GM19025 (cell line): ENCODE measurements at regions not wholly inside any gene's neighbourhood (a gene's known extent, or its start where the extent isn't known, plus 50 kb on each side); places are given as distances from the start of the nearest gene placed in this dataset.
A peak's percentile ranks its signal among the peaks of the same experiment; 100 is the strongest.
"Not testable (repeated sequence)": the region's sequence is repeated elsewhere in the genome, so short reads cannot be mapped to it uniquely, and the experiment has no call there.

ENCODE experiments used
- ATAC-seq: cut with Tn5 transposase; IDR thresholded peaks from one replicate; pipeline ENCODE4 v1.9.1; 2021; ENCODE audit warnings: mild to moderate bottlenecking, low read depth, moderate library complexity; ENCODE audit not compliant: unreplicated experiment

DNA sequence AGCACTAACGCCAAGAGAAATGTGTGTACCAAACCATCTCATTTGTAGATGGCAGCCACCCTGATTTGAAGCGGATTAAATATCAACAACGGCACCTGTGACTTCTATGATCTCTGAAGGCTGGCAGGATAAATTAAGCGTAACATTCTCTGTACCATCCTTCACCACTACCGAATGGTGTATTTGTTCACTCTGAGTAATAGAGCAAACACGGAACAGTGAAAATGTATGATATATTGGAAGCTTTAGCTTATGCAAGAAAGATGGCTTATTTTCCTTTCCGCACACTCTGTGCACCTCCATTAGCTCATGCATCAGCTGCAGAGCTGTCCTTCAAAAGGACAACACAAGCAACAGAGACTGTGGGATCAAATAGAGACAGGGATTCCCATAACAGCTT lies 431.1 kb downstream of the PRELID2 start:
- ATAC-seq: no peak

DNA sequence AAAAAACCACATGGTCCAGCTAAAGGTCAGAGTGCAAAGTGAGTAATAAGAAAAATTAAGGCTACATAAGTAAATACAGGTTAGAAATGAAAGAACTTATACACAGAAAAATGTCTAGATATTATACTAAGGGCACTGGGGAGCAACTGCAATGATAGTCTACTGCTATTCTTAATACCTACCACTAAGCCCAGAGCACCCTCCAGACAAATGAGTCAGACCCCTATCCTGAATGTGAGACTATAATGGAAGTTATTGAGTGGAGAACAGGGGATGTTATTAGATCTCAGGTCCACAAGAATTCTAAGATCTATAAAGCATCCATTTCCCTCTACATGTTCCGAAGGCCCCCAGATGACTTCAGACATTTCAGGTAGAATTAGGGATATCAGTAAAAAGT lies 438.3 kb downstream of the PRELID2 start:
- ATAC-seq: no peak

DNA sequence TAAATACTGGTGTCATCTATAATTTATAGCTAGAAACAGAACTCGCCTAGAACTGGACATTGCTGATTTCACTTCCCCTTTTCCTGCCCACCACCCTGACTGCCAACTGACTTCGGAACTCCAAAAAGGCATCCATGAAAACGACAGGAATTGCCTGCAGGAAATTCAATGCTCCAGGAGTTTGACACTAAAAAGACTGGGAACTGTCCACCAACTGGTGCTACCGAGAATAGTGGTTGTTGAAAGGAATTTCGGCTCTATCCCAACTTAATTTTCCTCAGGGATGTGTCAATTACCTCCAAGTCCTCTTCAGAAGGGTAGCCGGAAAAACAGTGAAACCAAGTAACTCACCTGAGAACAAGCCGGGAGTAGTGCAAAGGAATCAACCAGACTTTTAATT lies 440.0 kb downstream of the PRELID2 start:
- not testable (repeated sequence) for ATAC-seq

DNA sequence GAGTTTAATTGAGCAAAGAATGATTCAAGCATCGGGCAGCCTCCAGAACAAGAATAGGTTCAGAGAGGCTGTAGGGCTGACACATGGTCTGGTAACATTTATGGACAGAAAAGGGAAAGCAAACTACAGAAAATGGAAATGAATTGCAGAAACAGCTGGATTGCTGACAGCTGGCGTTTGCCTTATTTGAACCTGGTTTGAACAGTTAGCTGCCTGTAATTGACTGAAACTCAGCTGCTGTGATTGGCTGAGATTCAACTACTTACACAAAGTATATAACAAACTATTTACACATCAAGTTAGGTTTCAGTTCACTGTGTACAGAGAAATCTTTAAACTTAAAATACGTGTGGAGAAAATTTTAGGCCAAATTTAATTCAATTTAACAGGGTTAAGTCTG lies 441.7 kb downstream of the PRELID2 start:
- no peak for ATAC-seq

DNA sequence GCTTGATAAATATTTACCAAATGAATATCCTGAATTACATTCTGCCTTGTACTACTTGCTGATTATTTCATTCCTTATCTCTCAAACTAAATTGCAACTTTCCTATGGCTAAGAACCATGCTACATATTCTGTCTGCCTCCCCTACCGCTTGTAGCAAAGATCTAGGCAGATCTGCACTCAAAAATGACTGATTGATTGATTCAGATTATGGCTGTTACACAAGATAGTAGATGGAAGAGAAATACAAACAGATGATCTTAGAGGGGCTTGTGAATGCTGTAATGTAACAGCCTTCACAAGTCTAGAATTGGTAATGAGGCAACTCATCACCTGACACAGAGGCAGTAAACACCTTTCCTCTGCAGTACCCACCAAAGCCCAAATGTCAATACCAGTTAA lies 446.1 kb downstream of the PRELID2 start:
- ATAC-seq: no peak

DNA sequence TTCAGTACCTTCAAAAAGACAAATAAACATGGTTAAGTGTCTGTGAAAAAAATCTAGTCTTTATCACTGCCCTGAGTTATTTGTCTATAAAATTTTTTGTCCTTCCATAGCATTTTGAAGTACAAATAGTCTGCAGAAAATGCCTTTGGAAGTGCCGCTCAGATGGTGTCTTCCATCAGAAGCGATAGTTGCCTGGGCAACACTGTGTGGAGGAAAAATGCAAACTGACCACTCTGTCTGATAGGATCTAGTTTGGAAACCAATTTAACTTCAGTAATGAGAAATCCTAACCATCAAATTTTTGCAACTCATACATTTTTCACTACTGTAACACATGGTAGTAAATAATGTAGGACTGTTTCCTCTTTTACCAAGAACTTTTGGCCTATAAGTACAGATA lies 449.9 kb downstream of the PRELID2 start:
- ATAC-seq: no peak

DNA sequence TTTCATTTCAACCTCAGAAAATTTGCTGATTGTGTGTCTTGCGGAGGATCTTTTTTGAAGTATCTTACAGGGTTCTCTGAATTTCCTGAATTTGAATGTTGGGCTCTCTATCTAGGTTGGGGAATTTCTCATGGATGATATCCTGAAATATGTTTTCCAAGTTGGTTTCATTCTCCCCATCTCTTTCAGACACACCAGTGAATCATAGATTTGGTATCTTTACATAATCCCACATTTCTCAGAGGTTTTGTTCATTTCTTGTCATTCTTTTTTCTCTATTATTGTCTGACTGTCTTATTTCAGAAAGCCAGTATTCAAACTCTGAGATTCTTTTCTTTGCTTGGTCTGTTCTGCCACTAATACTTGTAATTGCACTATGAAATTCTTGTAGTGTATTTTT lies 456.9 kb downstream of the PRELID2 start:
- ATAC-seq: no peak

DNA sequence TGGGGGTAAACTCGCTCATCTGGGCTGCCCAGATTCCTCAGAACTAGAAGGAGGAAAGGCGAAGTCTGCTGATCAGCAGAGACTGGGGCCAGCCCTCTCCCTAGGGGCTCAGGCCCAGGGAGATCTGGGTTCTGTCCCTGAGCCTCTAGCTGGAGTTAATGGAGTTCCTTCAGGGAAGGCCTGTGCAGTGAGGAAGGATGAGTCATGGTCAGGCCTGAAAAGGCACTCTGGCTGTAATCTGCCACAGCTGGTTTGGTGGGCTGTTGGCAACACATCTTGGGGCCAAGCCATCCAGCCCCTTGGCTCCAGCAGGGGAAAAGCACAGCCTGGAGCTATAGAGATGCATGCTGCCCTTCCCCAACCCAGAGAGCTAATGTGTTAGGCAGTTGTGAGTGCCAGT lies 459.6 kb downstream of the PRELID2 start:
- no peak for ATAC-seq

DNA sequence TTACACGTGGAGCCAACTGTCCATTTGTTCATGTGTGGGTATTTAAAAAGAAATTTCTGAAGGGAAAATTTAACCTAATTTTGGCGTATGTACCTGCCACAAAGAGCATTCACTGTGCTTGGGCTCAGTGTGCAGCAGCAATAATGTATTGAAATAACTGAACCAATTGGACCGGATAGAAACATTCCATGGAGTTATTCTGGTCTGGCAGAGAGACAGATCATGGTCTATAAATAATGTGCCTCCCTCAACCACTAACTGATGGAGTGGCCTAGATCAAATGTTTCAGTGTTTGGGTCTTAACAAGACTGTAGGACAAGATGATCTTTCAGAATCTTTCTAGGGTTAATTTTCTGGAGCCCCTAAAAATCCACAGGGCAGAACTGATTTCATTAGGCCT lies 469.7 kb downstream of the PRELID2 start:
- no peak for ATAC-seq

DNA sequence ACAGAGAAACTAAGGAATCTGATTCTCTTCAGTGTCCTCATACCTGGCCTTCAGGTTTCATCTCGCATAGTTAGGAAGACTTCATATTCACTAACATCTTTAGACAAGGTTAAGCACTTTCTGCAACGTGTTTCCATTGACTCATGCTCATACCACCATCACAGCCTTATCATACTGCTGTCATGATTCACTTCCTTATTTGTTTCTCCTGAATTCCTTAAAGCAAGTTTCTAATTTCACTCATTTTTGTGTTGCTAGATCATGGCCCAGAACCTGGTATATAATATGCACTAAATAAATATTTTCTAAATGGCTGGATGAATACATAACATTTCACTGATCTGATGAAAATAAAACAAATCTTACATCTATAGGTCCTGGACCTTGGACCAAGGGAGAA lies 472.9 kb downstream of the PRELID2 start:
- no peak for ATAC-seq

DNA sequence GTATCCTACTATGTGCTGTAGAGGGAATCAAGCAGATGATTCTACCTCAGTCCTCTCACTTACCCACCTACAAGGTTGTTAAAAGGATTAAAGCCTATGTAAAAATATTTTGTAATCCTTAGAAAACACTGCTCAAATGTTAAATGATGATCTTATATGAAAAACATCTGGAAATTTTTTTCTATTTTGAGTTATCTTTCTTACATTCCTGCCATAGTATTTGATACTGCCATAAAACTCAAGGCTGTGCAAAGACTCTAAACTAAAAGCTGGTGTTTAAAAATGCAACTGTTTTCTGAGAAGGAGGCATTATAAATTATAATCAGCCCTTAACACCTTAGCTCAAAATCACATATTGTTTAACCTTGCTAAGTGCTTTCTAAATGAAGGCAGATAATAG lies 474.2 kb downstream of the PRELID2 start:
- no peak for ATAC-seq

DNA sequence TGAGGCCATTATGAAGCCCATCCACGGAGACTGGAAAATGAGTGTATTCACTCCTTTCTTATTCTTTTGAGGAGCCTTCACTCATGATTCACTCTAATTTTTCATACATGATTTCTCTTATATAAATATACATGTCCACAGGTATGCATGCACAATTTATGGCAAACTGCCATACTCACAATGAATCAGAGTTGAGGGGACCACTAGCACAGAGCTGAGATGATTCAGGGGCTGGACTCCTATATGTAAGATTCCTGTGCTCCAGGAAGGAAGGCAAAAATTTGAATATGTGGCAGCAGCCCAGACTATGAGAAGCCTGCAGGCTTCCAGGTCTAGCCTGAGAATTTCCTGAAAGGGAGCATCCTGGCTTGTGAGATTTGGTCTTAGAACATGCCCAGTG lies 484.6 kb downstream of the PRELID2 start:
- no peak for ATAC-seq

DNA sequence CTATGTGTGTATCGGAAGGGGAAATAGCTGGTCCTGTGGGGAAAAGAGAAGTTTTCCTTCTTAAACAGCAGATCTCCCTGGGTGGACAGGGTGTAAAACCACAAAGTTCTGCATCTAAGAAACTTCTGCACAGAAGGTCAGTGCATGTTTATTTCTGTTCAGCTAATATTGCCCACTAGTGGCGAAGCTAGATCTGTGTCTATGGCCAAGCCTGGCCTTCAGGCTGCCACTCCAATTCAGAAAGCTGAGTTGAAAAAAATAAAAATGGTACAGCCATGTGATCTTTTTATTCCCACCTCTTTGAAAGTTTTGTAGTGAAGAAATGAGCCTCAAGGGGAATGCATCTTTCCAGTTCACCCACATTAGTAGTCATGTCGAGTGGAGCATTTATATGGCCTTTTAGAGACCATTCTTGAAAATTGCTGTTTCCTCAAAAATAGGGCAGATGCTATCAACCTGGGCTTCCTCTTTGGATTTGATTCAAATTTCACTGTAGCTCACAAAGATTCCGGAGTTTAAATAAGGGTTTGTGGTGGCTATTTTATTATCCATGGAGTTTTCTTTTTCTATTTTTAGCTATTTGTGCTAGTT lies 488.0 kb downstream of the PRELID2 start:
- ATAC-seq: peak; percentile 83

DNA sequence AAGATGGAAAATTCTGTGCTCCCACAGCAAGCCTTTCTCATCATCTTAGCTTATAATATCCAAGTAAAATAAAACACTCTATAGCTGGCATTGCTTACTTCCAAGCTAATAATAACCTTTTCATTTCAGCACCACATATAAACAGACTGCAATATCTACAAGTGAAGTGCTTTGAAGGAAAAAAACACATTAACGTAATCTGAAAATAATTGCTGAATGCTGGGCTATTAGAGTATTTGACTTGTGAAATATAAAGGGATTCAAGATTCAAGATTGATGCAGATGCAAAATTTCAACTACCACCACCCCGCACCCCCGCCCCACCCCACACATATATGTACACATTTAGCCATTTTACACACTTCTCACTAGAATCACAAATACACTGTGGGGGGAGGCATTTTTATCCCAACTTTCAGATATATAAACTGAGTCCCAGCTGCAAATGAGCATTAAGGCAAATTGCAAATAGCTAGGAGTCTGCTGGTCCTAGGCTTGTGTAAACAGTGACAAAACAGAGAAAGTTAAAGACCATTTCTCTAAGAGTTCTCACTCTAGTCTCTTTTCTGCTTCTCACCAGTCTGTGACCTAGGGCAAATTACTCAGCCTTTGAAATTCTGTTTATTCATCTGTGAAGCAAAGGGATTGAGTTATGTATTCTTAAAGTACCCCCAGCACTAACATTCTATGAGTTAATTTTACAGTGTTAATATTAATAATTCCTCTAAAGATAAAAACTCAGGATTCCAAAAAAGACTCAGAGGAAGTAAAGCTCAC lies 489.4 kb downstream of the PRELID2 start:
- ATAC-seq: no peak

DNA sequence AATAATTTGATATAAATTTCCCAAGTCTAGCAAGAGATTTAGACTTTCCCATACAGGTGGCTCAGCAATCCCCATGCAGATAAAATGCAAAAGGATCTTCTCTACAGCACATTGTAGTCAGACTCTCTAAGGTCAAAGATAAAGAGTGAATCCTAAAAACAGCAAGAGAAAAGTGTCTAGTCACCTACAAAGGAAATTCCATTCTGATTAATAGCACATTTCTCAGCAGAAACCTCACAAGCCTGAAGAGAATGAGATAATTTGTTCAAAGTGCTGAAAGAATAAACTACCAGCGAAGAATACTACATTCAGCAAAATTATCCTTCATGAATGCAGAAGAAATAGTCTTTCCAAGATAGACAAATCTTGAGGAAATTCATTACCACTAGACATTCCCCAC lies 493.3 kb downstream of the PRELID2 start:
- no peak for ATAC-seq

DNA sequence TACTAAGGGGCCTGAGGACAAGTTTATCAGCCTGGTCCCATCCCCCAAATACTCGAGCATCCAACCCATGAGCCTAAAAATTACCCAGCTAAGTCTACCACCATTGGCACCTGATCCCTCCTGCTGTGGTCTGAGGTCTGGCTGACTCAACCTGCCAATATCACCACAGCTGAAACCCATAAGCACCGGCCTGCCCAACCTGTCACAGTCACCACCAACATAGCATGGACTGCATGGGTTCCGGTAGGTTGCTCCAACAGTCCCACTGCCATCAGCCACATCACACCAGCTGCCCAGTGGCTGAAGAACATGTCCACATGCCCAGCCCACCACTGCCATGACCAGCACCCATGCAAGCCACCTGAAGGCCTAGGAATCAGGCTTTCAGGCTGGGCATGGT lies 495.0 kb downstream of the PRELID2 start:
- ATAC-seq: no peak

DNA sequence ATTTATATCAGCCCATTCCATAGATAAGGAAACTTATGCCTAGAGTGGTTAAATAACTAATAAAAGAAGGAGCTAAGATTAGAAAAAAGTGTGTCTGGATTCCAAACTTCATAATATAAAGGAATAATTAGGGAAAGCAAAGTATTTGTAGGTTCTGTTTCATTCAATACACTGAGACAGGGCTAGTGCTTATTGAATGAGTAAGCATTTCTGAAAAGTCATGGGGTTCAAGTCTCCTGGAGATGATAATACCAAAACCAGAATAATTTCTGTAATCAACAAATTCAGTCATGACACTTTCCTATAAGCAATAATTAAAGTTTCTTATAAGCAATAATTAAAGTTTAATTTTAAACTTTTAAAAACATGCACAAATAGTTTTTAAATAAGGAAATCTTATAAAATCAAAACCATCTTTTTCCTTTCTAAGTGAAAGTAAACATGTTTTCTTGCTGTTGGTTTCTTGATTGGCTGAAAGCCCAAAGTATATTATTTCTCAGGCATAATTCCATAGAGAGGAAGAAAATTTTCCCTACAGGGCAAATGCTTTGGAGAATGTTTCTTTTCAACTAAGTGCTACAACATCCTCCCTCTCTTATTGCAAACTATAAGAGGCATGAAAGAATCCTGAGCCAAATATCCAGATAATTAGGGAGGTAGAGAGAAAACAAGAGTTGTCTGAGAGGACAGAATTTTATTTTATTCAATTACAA lies 510.2 kb downstream of the PRELID2 start:
- ATAC-seq: no peak

DNA sequence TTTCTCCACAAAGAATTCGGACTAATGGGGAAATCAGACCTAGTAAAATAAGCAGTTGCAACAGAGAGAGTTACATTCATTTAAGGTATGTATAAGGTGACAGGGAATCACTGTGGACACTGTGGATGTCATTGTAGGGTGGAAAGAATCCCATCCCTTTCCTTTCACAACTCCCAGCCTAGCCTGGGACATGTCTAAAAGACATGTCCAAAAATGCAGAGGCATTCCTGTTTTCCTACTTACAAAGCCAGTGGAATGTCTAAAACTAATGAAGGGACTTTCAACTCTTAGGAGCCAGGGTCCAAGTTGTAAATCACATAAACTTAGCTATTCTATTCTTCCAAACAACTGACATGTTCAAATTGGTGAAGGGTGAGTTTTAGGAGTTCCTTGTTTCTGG lies 511.0 kb downstream of the PRELID2 start:
- ATAC-seq: no peak

DNA sequence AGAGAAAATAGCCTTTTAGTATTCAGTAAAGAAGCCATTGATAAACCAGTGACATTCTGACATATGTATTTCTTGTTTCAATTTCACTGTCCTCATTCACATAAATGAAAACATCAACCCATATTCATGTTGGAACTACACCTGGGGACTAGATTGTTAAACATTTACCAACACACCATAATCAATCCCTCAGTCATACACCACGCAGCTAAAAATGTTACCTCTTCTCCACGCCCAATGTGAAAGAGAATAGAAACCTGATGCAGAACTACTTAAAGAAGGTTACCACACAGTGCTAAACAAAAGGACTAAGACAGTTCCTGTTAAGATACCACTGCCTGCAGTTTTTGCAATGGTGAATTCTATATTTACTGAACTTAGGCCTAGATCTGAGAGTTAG lies 518.9 kb downstream of the PRELID2 start:
- peak; percentile 94 for ATAC-seq

DNA sequence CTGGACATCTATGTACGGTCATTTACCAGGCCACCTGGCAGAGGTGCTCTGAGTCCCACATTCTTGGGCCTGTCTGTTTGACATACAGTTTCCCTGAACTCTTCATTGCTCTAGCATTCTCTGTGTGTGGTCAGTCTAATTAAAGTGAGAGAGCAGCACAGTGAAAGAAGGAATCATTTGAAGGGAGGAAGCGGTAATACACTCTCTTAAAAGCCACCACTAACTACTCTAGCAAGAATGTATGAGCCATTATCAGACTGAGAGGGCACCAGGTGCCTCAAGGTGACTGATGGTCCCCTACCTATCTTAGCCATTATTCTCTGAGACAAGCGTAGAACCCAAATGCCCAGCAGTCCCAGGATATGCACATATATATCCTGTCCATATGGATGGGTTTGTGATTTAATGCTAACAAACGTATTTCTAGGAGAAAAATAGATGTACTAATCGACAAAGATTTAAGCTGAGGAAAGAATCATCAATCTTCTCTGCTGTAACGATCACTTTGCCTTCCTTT lies 527.2 kb downstream of the PRELID2 start:
- no peak for ATAC-seq

DNA sequence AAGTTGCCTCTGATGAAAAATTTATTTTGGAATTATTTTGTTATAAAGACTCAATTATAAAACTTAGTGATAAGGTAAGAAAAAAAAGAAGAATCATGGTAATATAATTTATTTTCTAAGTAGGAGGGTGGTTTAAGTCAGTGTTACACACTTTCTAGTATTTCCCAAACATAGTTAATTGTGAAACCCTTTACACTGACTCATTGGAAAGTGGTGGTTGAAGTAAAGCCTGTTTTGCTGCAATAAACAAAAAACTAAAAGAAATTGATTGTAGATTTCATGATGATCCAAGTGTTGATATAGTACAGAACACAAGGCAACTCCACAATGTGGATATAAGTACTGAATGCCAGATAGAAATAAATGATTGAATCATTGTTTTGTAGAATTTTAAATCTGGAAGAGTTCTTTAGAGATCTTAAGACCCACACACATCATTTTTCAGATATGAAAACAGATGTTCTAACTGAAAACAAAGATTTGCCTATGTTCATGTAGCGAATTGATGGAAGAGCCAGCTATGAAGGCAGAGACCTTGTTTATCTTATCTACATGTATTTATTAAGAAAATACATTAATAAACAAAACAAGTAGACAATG lies 539.8 kb downstream of the PRELID2 start:
- no peak for ATAC-seq
